ENCODE measurements at regions not wholly inside any gene's neighbourhood (a gene's known extent, or its start where the extent isn't known, plus 50 kb on each side); places are given as distances from the start of the nearest gene placed in this dataset.

DNA sequence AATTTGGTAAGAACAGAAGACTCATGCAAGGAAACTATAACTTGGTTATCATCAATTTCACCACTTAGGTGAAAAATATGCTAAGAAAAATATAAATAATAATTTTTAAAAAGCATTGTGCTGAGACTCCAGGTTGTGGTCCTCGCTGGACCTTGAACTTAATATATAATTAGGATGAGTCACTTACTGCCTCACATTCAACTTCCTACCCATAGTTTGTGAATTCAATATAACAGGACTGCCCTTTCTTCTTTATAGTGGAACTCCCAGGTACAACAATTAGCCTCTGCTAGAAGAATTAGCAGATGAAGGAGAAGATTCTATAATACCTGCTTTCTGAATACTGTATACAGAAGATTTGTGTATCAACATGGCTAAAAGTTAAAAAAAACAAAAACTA is 149.1 kb upstream of the SPRED1 start:
- ATAC-seq (peak; percentile 74), DNase-seq (no peak)
- POLR2A ChIA-PET (ENCODE audit: unreplicated experiment), result no interaction called here
- Histone ChIP-seq H3K36me3 (ENCODE audit: low read depth, low read length) (no peaks in the 10 kb centered on the region), H3K4me3 (ENCODE audit: low read length) (no peak overlapping the region), H3K9ac (ENCODE audit: low read length) (no peak overlapping the region), H3F3A (ENCODE audit: low read length, unreplicated experiment) (no peaks in the 10 kb centered on the region), H3K27me3 (ENCODE audit: low read length) (no peaks in the 10 kb centered on the region), H3K79me2 (ENCODE audit: low read length) (no peaks in the 10 kb centered on the region), H3K9me3 (ENCODE audit: low read length) (no peaks in the 10 kb centered on the region), H3K9me2 (replicated peaks; ENCODE audit: low read length) (no peaks in the 10 kb centered on the region), H3K27ac (ENCODE audit: low read length) (no peak overlapping the region), H2AFZ (ENCODE audit: low read length) (no peak overlapping the region), H4K20me1 (ENCODE audit: low read length) (no peaks in the 10 kb centered on the region), H3K4me2 (ENCODE audit: low read length) (no peak overlapping the region), H3K4me1 (ENCODE audit: insufficient read depth, low read length) (no peaks in the 10 kb centered on the region; the same call in 1 of the 2 replicates)
- intact Hi-C loops (cut with micrococcal nuclease), result no loop called here
- CTCF ChIA-PET, result no interaction called here
- no TSS peak for BruUV-seq (replicated peaks)
- TF ChIP-seq EZH2phosphoT487 (IDR thresholded peaks at IDR 0.05; ENCODE audit: borderline replicate concordance, low read length) (no peak), EZH2 (IDR thresholded peaks at IDR 0.05; ENCODE audit: low read length, unreplicated experiment) (no peak)
- TF ChIP-seq, protein P1, sequence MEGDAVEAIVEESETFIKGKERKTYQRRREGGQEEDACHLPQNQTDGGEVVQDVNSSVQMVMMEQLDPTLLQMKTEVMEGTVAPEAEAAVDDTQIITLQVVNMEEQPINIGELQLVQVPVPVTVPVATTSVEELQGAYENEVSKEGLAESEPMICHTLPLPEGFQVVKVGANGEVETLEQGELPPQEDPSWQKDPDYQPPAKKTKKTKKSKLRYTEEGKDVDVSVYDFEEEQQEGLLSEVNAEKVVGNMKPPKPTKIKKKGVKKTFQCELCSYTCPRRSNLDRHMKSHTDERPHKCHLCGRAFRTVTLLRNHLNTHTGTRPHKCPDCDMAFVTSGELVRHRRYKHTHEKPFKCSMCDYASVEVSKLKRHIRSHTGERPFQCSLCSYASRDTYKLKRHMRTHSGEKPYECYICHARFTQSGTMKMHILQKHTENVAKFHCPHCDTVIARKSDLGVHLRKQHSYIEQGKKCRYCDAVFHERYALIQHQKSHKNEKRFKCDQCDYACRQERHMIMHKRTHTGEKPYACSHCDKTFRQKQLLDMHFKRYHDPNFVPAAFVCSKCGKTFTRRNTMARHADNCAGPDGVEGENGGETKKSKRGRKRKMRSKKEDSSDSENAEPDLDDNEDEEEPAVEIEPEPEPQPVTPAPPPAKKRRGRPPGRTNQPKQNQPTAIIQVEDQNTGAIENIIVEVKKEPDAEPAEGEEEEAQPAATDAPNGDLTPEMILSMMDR (conservative IDR thresholded peaks at IDR 0.05; ENCODE audit: low read depth, low read length), result no peak

DNA sequence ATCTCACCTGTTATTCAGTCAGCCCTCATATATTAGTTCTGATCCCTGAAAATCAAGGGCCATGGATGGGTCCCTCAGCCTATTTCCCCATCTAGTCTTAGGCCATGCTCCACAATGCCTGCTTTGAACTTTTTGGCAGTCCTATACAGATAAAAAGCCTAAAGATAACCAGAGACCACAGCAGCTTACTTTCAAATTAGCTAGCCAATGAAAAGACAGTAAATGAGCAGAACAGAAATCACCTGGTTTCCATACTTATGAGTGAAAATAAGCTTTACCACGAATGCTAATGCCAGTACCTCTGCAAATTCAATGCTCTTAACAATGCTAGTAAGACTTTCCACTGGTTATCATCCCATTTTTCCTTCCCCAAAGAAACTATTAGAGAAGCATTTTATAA is 141.6 kb upstream of the SPRED1 start:
- CTCF ChIA-PET, result no interaction called here
- Histone ChIP-seq H3K9me3 (ENCODE audit: low read length) (no peaks in the 10 kb centered on the region), H3K79me2 (ENCODE audit: low read length) (no peaks in the 10 kb centered on the region), H3F3A (ENCODE audit: low read length, unreplicated experiment) (no peaks in the 10 kb centered on the region), H4K20me1 (ENCODE audit: low read length) (no peaks in the 10 kb centered on the region), H3K27ac (ENCODE audit: low read length) (no peak overlapping the region), H3K4me3 (ENCODE audit: low read length) (no peak overlapping the region), H3K4me2 (ENCODE audit: low read length) (no peak overlapping the region), H3K27me3 (ENCODE audit: low read length) (no peaks in the 10 kb centered on the region), H3K9ac (ENCODE audit: low read length) (no peak overlapping the region), H3K9me2 (replicated peaks; ENCODE audit: low read length) (no peaks in the 10 kb centered on the region), H3K36me3 (ENCODE audit: low read depth, low read length) (no peaks in the 10 kb centered on the region), H3K4me1 (ENCODE audit: insufficient read depth, low read length) (no peaks in the 10 kb centered on the region), H2AFZ (ENCODE audit: low read length) (no peak overlapping the region)
- TF ChIP-seq, protein P1 (conservative IDR thresholded peaks at IDR 0.05; ENCODE audit: low read depth, low read length), result no peak
- TF ChIP-seq EZH2 (IDR thresholded peaks at IDR 0.05; ENCODE audit: low read length, unreplicated experiment) (no peak), EZH2phosphoT487 (IDR thresholded peaks at IDR 0.05; ENCODE audit: borderline replicate concordance, low read length) (no peak)
- ATAC-seq, result no peak
- POLR2A ChIA-PET (ENCODE audit: unreplicated experiment), result no interaction called here
- DNase-seq, result no peak
- BruUV-seq (replicated peaks), result no TSS peak
- intact Hi-C loops (cut with micrococcal nuclease), result no loop called here

DNA sequence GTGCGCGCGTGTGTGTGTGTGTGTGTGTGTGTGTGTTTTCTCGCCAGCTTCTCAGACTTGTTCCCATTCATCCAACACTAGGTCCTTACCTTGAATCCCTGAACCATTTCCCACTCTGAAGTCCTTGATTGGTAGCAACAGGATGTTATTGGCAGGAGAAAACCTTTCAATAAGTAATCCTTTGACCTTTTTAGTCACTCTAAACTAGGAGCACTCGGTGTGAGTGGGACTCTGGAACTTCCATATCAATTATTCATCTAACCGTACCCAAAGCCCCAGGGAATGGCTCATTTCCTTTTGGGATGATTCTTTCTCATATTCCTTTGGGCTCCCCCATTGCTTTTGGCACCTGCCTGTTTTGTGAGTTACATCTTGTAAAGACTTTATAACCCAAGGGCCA is 140.2 kb upstream of the SPRED1 start:
- no peaks in the 10 kb centered on the region for H3K9me2 ChIP-seq (replicated peaks; ENCODE audit: low read length)
- H3K79me2 ChIP-seq (ENCODE audit: low read length), result no peaks in the 10 kb centered on the region
- ATAC-seq (no peak), DNase-seq (no peak)
- BruUV-seq (replicated peaks), result no TSS peak
- CTCF ChIA-PET, result no interaction called here
- no peak overlapping the region for H2AFZ ChIP-seq (ENCODE audit: low read length)
- POLR2A ChIA-PET (ENCODE audit: unreplicated experiment), result no interaction called here
- H3K36me3 ChIP-seq (ENCODE audit: low read depth, low read length), result no peaks in the 10 kb centered on the region
- H3F3A ChIP-seq (ENCODE audit: low read length, unreplicated experiment), result no peaks in the 10 kb centered on the region
- H3K27ac ChIP-seq (ENCODE audit: low read length), result no peak overlapping the region
- TF ChIP-seq EZH2phosphoT487 (IDR thresholded peaks at IDR 0.05; ENCODE audit: borderline replicate concordance, low read length) (no peak), EZH2 (IDR thresholded peaks at IDR 0.05; ENCODE audit: low read length, unreplicated experiment) (no peak)
- TF ChIP-seq, protein P1 (conservative IDR thresholded peaks at IDR 0.05; ENCODE audit: low read depth, low read length), result no peak
- no peaks in the 10 kb centered on the region for H3K9me3 ChIP-seq (ENCODE audit: low read length)
- H3K4me1 ChIP-seq (ENCODE audit: insufficient read depth, low read length), result no peaks in the 10 kb centered on the region
- no peak overlapping the region for H3K9ac ChIP-seq (ENCODE audit: low read length)
- intact Hi-C loops (cut with micrococcal nuclease), result no loop called here
- no peaks in the 10 kb centered on the region for H4K20me1 ChIP-seq (ENCODE audit: low read length)
- no peak overlapping the region for H3K4me2 ChIP-seq (ENCODE audit: low read length)
- H3K4me3 ChIP-seq (ENCODE audit: low read length), result no peak overlapping the region
- H3K27me3 ChIP-seq (ENCODE audit: low read length), result no peaks in the 10 kb centered on the region
